Fibroblast of skin of scalp (primary cell): ENCODE measurements at regions not wholly inside any gene's neighbourhood (a gene's known extent, or its start where the extent isn't known, plus 50 kb on each side); places are given as distances from the start of the nearest gene placed in this dataset.
A peak's percentile ranks its signal among the peaks of the same experiment; 100 is the strongest.
"Not testable (repeated sequence)": the region's sequence is repeated elsewhere in the genome, so short reads cannot be mapped to it uniquely, and the experiment has no call there.

Experiments
- DNase-seq: peaks from one replicate; pipeline ENCODE4 v3.0.0-alpha.2; 2013

GRCh38 chr3:134704133-134704532 lies 53.3 kb upstream of the KY start:
- no peak for DNase-seq

GRCh38 chr3:134704556-134704955 lies 53.7 kb upstream of the KY start:
- no peak for DNase-seq

- peak; percentile 80 for DNase-seq
These were observed 57.2 kb upstream of the KY start for GRCh38 chr3:134707908-134708597.

- DNase-seq = peak; percentile 37
These were observed 57.8 kb upstream of the KY start for GRCh38 chr3:134708671-134709070.

- DNase-seq = no peak
These were observed 58.3 kb upstream of the KY start for GRCh38 chr3:134709076-134709475.

GRCh38 chr3:134709561-134710312 lies 58.9 kb upstream of the KY start:
- peak; percentile 44 for DNase-seq

- no peak for DNase-seq
These were observed 59.5 kb upstream of the KY start for GRCh38 chr3:134710313-134710680.

GRCh38 chr3:134711284-134711683 lies 60.5 kb upstream of the KY start:
- DNase-seq = peak; percentile 25

- DNase-seq = no peak
These were observed 62.8 kb upstream of the KY start for GRCh38 chr3:134713671-134714070.

GRCh38 chr3:134718726-134719125 lies 67.9 kb upstream of the KY start:
- DNase-seq = peak; percentile 49

GRCh38 chr3:134721214-134721613 lies 70.4 kb upstream of the KY start:
- DNase-seq = no peak

- DNase-seq = no peak
These were observed 72.1 kb upstream of the EPHB1 start for GRCh38 chr3:134722969-134723368.

- no peak for DNase-seq
These were observed 65.4 kb upstream of the EPHB1 start for GRCh38 chr3:134729649-134730048.

- DNase-seq = no peak
These were observed 57.5 kb upstream of the EPHB1 start for GRCh38 chr3:134737516-134737915.

GRCh38 chr3:134740077-134740476 lies 55.0 kb upstream of the EPHB1 start:
- not testable (repeated sequence) for DNase-seq

GRCh38 chr3:134742202-134742601 lies 52.9 kb upstream of the EPHB1 start:
- DNase-seq = no peak

GRCh38 chr3:134743006-134743405 lies 52.1 kb upstream of the EPHB1 start:
- DNase-seq = no peak
